ENCODE measurements at regions not wholly inside any gene's neighbourhood (a gene's known extent, or its start where the extent isn't known, plus 50 kb on each side); places are given as distances from the start of the nearest gene placed in this dataset.
"Not testable (repeated sequence)": the region's sequence is repeated elsewhere in the genome, so short reads cannot be mapped to it uniquely, and the experiment has no call there.

DNA sequence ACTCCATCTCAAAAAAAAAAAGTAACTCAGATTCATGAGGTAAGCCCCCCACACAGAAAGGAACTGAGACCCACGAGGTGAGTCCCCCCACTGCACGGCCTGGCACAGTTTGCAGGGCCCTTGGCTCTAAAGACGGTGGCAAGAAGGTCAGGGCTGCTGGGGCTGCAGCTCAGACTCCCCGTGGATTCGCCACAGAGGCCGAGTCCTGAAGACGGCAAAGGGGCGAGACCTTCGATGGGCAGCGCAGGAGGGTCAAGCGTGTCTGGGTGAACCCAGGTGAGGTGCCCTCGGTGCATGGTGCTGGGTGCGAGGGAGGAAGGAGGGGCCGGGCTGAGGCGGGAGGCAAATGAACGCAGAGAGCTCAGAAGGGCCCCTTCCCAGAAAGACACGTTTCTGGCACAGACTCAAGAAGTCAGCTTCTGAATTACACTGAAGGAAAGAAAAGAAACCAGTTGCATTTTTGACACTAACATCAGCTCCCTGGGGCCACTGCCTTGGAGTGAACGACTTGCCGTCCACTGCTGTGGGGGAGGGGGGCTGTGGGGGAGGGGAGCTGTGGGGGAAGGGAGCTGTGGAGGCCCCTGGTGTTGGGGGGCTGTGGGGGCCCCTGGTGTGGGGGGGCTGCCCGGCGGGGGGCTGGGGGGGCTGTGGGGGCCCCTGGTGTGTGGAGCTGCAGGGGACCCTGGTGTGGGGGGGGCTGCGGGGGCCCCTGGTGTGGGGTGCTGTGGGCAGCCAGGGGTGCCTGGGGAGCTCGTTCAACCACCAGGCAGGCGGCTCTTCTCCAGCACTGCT, 69.8 kb upstream of the METRNL start:
- Mint-ChIP-seq H3K4me1 (ENCODE audit: low read depth, unreplicated experiment) (no peaks in the 10 kb centered on the region), H3K27ac (ENCODE audit: unreplicated experiment) (no peak overlapping the region), H3K36me3 (ENCODE audit: insufficient read depth, unreplicated experiment) (no peaks in the 10 kb centered on the region), H3K27me3 (ENCODE audit: insufficient read depth, unreplicated experiment) (no peaks in the 10 kb centered on the region), H3K4me3 (ENCODE audit: unreplicated experiment) (no peak overlapping the region), H3K9me3 (ENCODE audit: unreplicated experiment) (no peaks in the 10 kb centered on the region)
- intact Hi-C loops (cut with micrococcal nuclease; ENCODE audit: unreplicated experiment) = no loop called here
- no peak for DNase-seq
- no peaks in the 10 kb centered on the region for H3K9me3 ChIP-seq
- no peaks in the 10 kb centered on the region for H3K36me3 ChIP-seq (ENCODE audit: control insufficient read depth, insufficient read depth, low read length)
- H3K27me3 ChIP-seq (replicated peaks; ENCODE audit: control insufficient read depth, insufficient read depth, low read length) = no peaks in the 10 kb centered on the region
- BruUV-seq (replicated peaks) = no TSS peak
- H3K4me1 ChIP-seq = no peaks in the 10 kb centered on the region
- CTCF ChIA-PET = interaction anchor here (0.6 kb wide), 1 partner anchor 13 kb away, joined by 7 read pairs; no protein-coding TSS in a partner anchor
- TF ChIP-seq, protein P1, sequence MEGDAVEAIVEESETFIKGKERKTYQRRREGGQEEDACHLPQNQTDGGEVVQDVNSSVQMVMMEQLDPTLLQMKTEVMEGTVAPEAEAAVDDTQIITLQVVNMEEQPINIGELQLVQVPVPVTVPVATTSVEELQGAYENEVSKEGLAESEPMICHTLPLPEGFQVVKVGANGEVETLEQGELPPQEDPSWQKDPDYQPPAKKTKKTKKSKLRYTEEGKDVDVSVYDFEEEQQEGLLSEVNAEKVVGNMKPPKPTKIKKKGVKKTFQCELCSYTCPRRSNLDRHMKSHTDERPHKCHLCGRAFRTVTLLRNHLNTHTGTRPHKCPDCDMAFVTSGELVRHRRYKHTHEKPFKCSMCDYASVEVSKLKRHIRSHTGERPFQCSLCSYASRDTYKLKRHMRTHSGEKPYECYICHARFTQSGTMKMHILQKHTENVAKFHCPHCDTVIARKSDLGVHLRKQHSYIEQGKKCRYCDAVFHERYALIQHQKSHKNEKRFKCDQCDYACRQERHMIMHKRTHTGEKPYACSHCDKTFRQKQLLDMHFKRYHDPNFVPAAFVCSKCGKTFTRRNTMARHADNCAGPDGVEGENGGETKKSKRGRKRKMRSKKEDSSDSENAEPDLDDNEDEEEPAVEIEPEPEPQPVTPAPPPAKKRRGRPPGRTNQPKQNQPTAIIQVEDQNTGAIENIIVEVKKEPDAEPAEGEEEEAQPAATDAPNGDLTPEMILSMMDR (IDR thresholded peaks at IDR 0.05; ENCODE audit: insufficient read depth in 1 of 2, low read depth in 1 of 2, low read length in 1 of 2, severe bottlenecking in 1 of 2, unreplicated experiment in 1 of 2) = no peak
- POLR2A ChIA-PET = no interaction called here
- no peak overlapping the region for H3K4me3 ChIP-seq (ENCODE audit: low read depth, low read length)

DNA sequence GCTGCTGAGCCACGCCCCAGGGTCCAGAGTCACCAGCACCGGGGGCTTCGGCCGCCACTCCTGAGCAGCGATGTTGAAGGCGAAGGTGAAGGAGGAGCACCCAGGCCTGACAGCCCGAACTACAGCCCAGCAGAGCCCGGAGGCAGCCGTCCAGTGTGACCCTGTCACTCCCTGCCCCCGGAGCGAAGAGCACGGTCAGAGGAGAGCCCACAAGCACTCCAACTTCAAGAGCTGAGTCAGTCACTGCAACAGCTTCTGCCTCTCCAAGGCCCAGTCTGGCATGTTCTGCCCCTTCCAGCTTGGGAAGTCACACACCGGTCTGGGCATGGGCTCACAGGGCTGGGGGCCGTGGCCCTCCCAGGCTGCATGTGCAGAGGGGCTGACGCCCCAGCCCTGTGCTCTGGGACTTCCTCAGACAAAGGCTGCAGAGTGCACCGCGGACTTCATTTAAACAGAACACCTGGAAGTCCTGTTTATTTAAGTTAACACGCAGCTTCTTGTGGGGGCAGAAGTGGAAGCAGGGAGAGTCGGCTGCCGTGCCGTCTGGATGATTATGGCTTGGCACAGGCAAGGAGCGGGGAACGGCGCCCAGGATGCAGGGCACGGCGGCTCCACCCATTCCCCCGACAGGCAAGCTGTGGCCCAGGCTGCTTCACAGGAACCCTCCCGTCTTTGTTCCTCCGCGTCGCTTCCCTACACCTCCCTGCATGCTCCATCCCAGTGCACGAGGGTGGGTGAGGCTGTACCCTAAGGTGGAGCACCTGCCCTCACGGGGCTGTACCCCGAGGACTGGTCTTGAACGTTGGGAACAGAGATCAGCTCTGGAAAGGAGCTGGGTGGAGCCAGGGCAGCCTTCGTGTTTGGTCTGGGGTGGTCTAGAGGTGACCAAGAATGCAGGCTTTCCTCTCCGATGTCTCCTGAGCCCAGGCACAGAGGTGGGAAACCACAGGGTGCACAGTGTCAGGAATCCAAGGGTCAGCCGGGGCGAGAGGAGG, 68.9 kb upstream of the METRNL start:
- H3K4me1 Mint-ChIP-seq (ENCODE audit: low read depth, unreplicated experiment) = no peaks in the 10 kb centered on the region
- no peaks in the 10 kb centered on the region for H3K36me3 Mint-ChIP-seq (ENCODE audit: insufficient read depth, unreplicated experiment)
- ChIA-PET CTCF (no interaction called here), POLR2A (no interaction called here)
- H3K4me3 Mint-ChIP-seq (ENCODE audit: unreplicated experiment) = no peak overlapping the region
- TF ChIP-seq, protein P1 (IDR thresholded peaks at IDR 0.05; ENCODE audit: insufficient read depth in 1 of 2, low read depth in 1 of 2, low read length in 1 of 2, severe bottlenecking in 1 of 2, unreplicated experiment in 1 of 2) = no peak
- no TSS peak for BruUV-seq (replicated peaks)
- no peaks in the 10 kb centered on the region for H3K36me3 ChIP-seq (ENCODE audit: control insufficient read depth, insufficient read depth, low read length)
- H3K4me1 ChIP-seq = no peaks in the 10 kb centered on the region
- H3K4me3 ChIP-seq (ENCODE audit: low read depth, low read length) = no peak overlapping the region
- no peaks in the 10 kb centered on the region for H3K9me3 Mint-ChIP-seq (ENCODE audit: unreplicated experiment)
- intact Hi-C loops (cut with micrococcal nuclease; ENCODE audit: unreplicated experiment) = no loop called here
- no peaks in the 10 kb centered on the region for H3K9me3 ChIP-seq
- no peak for DNase-seq
- H3K27me3 ChIP-seq (replicated peaks; ENCODE audit: control insufficient read depth, insufficient read depth, low read length) = no peaks in the 10 kb centered on the region
- H3K27ac Mint-ChIP-seq (ENCODE audit: unreplicated experiment) = peak overlapping the region; percentile 49
- H3K27me3 Mint-ChIP-seq (ENCODE audit: insufficient read depth, unreplicated experiment) = no peaks in the 10 kb centered on the region

DNA sequence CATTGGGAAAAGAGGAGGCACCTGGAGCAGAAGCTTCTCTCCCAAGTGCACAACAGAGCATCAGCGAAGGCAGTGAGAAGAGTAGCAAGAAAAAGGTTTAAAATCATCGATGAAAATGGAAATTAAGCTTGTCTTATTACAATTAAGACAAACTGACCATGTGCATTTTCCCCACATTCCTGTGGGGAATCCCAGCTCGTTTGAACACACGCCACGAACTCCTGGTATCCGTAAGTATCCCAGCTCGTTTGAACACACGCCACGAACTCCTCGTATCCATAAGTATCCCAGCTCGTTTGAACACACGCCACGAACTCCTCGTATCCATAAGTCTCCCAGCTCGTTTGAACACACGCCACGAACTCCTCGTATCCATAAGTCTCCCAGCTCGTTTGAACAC, 67.7 kb upstream of the METRNL start:
- H3K4me1 Mint-ChIP-seq (ENCODE audit: low read depth, unreplicated experiment); H3K4me3 ChIP-seq (ENCODE audit: low read depth, low read length); H3K27me3 Mint-ChIP-seq (ENCODE audit: insufficient read depth, unreplicated experiment); BruUV-seq (replicated peaks); POLR2A ChIA-PET; H3K27ac Mint-ChIP-seq (ENCODE audit: unreplicated experiment); H3K4me3 Mint-ChIP-seq (ENCODE audit: unreplicated experiment); H3K36me3 Mint-ChIP-seq (ENCODE audit: insufficient read depth, unreplicated experiment); H3K36me3 ChIP-seq (ENCODE audit: control insufficient read depth, insufficient read depth, low read length); CTCF ChIA-PET; DNase-seq; H3K9me3 Mint-ChIP-seq (ENCODE audit: unreplicated experiment); H3K9me3 ChIP-seq; H3K4me1 ChIP-seq; H3K27me3 ChIP-seq (replicated peaks; ENCODE audit: control insufficient read depth, insufficient read depth, low read length); intact Hi-C loops (cut with micrococcal nuclease; ENCODE audit: unreplicated experiment): not testable (repeated sequence)
